ENCODE measurements at regions not wholly inside any gene's neighbourhood (a gene's known extent, or its start where the extent isn't known, plus 50 kb on each side); places are given as distances from the start of the nearest gene placed in this dataset.

DNA sequence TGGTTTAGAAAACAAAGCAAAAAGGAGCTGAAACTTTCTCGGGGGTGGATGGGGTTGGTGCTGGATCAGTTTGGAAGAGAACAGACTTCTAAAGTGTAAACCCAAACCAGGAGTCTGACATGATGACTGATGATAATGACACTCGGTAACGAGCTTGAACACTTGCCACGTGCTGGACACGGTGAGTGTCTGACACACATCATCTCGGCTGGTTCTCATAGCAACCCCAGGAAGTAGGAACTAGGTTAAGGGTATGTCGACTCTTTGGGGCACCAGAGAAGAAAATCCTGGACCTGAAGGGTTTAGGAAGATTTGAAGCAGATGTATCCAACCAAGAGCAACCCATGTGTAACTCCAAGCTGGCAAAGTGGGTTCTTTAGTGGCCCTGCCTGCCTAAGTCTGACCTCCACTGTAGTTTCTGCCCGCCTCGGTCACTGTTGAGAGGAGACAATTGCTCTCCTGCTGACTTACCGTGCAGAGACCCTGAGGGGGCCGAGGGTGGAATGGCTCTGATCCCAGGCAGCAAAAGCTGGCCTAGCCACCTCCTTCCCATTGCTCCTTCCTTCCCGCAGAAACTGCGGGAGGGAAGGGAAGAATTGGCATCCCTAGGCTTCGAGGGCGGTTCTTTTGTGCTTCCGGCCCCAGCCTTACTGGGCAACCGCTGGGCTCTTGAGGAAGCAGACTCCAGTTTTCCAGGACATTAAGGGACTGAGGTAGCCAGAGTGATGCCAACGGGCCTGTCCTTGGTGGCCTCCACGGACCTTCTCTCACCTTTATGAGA, 156.0 kb downstream of the TOMM20 start:
- no peak for DNase-seq

DNA sequence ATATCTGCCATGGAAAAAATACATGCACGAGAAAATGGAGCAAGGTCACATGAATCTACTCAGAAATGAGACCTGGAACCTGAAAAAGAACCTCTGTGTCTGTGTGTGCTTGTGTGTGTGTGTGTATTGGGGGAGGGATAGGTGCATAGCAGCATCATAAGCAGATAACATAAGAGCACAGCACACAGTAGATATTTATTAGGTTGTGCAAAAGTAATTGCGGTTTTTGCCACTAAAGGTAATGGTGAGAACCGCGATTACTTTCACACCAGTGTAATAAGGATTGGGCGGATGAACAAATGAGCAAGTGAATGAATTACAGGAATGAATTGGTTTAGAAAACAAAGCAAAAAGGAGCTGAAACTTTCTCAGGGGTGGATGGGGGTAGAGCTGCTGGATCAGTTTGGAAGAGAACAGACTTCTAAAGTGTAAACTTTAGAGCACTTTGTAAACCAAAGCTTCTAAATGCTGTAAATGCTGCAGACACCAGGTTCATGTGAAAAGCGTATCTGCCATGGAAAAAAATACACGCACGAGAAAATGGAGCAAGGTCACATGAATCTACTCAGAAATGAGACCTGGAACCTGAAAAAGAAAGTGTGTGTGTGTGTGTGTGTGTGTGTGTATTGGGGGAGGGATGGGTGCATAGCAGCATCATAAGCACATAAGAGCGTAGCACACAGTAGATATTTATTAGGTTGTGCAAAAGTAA, 156.9 kb downstream of the TOMM20 start:
- DNase-seq = no peak

DNA sequence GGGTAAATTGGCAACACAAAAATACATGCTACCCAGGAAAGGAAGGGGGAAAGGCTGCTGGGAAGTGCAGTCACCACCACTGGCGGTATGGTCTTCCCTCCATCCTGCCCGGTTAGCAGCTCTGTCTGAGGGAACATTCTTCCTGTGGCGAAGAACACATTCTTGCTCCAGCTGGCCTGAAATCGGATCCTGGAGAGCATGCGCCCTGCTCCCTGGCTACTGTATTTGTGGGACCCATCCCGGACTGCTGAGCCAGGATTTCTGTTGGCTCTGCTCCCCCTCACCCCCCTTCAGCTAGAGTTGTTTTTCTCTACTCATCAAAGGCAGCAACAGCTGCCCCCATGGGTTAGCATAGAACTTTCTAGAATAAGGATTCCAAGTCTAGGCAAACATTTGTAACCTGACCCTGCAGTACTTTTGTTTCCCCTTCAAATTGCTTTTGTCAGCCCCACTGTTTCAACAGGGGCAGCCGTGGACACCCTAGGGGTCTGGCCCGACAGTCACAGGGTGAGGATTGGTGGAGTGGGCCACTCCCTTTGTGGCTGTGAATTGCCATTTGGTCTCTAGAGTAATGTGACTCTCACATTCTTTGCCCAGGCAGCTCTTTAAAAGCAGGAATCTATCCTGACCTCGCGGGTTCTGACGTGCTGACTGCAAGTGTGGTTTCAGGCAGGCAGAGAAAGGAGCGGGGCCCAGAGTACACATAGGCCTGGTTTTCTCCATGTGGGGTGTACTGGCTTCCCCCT, 157.7 kb downstream of the TOMM20 start:
- no peak for DNase-seq

DNA sequence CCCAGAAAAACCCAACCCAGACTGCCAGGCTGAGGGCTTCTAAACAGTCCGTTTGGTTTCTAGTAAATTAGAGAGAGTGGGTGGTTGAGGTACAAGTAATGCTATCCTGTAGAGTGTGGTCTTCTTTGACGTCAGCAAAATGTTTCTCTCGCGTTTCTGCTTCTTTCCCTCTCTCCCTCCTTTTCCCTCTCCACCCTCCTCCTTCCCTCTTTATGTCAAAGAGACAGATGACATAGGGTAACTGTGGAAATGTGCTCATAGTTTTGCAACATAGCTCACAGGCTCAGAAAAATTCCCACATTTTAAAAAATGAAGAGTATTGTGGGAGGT, 158.3 kb downstream of the TOMM20 start:
- DNase-seq = no peak

DNA sequence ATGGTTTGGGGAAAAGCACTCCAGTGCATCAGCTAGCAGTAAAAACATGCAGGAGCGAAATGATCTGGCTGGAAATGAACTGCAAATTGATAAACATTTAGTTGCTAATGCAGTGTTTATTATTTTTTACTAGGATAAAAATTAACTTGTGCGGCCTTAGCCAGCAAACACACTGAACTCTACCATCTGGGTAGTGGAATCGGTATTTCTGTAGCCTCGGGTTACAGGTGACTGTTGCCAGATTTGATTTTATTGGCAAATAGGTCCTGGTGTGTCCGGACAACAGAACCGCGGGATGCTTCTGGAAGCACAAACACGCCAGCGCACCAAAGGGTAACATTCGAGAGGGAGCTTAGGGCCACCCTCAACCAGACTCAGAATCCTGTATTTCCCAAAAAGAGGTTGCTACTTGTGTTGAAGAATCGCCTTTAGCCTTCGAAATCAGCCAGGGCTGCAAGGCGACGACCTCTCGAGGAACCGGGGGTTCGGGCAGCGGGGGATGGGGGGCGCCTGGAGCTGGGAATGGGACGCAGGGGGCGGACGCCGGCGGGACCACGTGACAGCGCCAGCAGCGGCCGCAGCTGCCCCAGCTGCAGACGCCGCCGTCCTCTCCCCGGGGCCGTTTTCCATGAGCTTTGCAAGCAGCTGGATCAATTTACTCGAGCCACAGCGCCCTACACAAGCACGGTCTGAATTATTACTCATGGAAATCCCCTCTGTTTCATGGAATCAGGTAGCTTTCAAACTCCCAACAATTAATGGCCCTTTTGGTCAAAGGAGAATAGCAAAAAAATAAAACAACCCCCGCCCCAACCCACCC, 158.8 kb downstream of the TOMM20 start:
- no peak for DNase-seq

DNA sequence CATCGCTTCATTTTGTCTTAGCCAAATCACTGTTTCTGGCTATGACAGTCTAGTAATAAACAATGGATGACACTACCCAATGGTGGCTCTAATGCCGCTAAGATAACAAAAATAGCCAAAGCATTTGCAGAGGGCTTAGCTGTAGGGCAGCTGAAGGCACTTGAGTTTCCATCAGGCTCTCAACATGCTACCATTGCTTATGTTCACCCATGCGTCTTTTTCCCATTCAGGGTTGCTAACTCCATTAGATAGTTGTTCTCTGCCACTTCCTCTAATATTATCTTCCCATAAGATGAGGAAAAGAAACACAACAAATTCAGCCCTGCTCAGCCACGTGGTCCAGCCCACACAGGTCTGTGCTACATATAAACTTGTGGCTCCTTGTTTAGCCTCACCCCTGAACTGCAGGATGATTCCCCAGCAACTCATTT, 159.6 kb downstream of the TOMM20 start:
- DNase-seq = no peak

DNA sequence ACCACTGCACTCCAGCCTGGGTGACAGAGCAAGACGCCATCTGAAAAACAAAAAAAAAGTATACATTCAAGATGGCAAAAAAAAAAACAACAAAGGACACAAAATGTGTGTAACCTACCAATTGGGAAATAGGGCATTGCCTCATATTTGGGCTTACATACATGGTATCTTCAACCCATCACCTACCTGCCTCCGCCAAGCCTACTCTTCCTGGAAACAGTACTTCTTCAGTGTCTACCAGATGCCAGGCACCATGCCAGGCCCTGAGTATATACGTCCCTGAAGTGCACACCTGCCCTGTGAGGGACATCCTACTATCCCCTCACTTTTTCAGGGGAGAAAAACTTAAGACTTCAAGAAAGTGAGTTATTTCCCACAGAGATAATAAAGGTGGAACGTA, 160.2 kb downstream of the TOMM20 start:
- DNase-seq = no peak

DNA sequence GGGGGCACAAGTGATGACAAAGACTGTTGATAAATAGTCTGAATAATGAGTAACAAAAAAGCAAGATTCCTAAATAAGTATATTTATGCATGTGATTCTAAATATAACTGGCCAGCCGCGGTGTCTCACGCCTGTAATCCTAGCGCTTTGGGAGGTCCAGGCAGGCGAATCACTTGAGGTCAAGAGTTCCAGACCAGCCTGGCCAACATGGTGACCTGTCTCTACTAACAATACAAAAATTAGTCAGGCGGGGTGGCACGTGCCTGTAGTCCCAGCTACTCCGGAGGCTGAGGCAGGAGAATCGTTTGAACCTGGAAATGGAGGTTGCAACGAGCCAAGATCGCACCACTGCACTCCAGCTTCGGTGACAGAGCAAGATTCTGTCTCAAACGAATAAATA, 161.5 kb downstream of the TOMM20 start:
- no peak for DNase-seq

DNA sequence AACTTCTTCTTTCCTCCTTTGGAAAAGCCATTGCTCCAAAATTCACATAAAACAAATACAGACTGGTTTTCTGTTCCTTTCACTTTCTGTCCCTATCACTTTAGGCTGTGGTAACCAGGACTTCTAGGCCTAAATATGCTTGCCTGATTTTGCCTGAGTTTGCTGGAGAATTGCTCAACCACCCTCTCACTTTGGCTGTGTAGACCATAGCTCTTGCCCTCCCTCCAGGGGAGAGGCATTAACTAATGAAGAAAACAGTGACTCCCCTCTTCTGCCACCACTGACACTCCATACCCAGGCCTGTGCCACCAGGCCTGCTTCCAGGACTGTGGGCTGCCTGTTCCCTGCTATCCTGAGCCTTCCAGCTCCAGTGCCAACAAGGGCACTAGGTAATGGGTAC, 163.5 kb downstream of the TOMM20 start:
- no peak for DNase-seq

DNA sequence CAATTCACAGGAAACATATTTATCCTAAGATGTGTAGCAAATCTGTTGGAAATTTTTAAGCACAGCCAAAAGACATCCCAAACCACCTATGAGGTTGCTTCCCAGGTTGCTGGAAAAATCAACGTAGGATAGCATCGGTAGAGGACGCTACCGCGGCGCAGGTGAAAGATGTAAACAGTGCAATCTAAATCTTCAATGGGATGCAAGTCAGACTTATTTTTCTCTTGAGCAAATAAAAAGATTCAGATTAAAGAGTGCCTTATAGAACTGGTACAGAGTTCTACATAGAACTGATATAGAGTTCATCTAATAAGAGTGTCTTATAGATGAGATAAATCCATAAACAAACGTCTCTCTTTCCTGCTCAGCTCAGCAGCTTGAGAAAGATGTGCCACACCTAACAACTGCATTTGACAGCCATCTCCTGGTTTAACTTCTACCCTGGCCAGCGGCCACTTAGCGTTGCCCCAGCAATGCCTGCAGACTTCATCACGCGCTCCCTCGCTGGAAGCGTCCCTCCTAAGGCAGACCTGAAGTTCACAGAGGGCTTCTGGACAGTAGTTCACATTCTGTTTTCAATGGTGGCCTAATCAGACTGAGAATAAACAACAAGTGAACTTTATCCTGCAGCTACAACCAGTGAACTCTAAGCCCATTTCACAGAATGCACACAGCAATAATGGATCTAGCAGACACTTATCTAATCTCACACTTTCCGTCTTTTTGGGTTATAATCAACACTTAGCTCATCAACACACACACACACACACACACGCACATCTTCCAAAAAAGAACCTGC, 164.5 kb downstream of the TOMM20 start:
- no peak for DNase-seq

DNA sequence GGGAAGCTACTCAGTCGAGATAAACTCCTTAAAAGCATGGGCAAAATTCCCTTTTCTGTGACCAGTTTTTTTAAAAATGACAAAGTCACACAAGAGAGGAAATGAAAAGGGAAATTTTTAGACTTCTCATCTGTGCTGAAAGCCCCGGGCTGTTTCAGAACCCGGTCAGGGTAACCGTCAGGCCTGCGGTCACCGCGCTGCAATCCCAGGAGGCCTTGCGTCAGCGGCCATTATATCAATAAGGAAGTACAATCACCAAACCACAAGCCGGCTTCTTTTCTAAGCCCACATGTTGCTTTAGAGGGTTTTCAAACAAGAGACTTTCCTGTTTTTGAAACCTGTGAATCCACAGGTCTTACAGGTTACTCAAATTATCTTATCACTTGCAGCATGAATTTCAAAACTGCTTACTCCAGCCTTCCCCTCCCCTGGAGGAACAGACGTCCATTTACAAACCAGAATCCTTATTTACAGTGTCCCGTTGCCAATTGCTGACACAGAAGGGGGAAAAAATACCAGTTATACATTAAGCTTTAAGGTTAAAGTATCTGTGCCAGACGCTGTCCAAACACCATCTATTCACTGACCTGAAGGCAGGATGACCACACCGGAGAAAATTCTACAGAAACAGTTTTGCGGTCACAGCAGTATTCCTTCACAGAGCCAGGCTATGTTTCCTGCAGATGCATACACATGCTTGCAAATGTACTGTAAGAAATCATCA, 165.3 kb downstream of the TOMM20 start:
- DNase-seq = peak; percentile 74

DNA sequence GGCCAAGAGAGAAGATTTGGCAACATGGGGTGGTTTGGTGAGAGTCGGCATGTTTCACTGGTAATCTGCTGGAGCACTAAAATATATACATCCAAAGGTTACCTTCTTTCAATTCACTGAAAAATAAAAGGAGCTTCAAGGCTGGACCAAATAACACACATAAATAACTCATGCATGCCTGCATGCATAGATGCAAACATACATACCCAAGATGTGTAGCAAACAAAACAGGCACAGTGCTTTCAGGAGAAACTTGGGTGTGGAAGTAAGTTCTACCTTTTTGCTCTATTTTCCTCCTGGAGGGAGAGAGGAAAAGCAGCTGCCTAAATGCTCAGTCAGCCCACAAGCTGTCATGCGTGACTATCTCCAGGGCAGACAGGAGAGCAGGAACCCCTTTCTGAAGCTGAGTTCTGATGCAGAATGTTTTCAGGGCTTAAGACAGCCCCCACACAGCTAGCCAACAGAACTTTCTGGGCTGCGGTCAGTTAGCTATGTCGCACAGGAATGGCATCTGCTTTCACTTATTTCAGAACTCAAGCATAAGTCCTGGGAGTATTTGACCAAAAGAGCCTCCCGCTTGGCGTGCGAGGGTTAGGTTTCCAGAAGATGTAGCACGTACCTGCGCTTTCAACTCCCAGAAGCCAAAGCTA, 166.2 kb downstream of the TOMM20 start:
- DNase-seq = no peak

DNA sequence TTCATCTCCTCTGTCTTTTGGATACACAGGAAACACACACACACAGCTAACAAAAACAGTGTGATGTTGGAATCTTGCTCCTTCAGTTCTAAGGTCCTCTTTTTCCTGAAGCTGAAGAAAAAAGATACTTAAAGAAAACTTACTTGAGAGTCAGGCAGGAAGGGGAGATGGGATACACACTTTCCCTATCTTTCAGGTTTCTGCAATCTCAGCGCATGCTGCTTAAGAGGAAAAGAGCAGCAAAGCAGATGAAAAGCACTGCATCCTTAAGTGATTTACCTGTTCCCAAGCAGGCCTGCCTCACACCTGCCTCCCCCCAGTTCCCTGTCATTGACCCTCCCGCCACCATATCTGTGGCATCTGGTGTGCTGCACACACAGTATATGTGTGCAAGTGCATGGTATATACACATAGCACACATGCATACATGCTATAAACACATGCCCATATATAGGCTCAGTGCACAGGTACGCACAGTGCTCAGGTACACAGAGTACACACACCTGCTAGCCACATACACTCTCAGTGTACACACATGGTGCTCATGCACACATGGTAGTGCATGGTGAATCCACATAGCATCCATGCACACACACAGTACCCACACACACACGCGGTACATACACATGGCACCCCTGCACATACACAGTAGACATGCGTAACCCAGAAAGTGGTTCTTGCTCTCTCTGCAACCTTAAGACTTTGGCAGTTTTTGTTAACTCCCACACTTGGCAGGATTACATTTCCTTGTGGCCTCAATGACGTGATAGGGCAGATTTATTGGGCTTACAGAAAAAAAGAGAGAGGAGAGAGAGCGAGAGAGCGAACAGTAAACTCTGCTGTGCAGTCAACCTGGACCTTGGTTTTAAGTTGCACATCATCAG, 166.9 kb downstream of the TOMM20 start:
- DNase-seq = no peak

DNA sequence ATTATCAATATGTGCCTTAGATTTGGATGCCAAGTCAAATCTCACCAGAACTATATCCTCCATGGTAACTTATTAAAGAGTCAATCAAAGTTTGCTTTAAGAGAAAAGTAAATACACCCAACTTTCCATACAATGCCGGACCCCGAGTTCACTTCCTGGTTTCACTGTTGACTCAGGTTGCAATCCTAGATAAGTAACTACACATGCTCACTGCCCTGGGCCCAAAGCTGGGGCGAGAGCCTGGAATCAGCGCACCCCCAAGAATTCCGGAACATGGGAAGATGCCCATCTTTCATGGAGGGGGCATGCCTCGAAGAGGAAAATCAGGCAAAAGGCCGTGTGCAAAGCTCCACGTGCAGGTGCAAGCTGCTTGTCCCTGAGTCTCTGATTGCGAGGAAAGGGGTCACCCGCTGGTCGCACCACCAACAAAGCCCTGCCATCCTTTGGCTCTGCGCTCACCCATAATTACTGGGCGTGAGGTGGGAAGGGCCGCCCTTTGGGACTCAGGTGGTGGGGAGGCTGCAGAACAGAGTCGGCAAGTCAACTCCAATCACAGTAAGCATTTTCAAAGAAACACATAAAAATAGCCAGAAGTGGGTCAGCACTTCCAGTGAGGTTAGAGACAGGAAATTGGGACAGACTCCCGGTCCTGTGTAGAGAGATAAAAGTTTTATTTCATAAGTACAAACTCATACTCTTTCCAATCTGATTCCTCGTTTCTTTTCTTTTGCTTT, 167.7 kb downstream of the TOMM20 start:
- no peak for DNase-seq

DNA sequence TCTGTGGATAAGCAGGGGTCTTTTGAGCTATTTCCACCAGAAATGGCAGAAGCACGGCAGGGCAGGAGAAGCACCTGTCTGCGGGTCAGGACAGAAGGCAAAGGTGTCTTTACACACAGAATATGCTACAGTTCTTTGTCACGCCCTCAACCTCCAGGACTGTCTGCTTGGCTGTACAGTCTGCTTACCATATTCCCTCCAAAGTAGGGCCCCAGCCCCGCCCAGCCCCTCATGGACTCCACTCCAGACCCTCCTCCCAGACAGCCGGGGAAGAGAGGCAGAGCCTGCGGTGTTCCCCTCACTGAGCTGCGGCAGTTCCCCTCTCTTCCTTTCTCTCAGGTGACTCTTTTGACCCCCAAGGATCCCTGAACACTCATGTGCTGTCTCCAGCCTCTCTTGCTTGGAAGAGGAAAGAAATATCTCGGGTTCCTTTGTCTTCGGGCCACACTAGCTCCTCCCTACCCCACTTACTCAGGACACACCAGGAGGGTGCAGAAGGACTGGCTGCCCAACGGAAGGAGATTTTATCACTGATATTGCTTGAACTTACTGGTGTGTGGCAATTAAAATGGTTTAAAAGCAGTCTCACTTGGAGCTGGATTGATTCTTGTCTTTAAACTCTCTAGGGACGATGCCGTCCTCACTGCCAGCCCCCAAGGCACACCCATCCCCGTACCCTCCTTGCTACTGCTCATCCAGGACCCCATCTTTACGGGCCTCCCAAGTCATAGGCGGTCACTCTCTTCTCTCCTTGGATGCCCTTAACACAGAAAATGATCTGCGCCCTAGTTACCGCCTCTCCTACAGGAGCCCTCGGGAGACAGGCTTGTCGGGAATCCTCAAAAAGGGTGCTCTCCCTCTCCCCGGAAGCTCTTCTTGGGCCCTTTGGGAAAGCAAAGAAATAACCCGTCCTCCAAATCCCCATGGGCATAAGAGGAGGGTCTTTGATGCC, 169.7 kb downstream of the TOMM20 start:
- DNase-seq = no peak

DNA sequence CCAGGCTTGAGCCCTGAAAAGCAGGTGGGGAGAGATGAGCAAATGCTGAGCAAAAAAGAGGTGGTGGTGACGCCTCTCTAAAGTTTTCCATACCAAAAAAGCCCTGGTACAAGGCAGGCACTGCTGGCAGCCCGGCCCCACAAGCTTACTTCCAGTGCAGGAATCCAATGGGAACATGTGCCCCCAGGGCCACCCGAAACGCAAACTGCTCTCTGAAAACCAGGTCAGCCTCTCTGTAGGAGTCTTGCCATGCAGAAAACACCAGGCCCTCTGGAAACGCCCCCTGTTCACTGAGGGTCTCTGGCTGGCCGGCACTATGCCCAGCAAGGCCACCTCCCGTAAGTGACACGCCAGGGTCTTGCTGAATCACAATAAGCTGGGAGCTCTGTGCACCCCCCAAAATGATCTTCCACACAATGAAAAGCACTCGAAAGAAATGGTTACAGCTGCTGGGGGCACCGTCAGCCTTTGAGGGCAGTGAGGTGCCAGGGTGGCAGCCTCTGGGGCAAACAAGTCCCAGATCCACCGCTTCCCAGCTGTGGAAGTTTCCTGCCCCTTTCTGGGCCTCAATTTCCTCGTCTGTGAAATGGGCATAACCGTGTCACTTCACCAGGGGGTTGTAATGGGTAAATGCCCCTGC, 170.5 kb downstream of the TOMM20 start:
- DNase-seq = no peak

DNA sequence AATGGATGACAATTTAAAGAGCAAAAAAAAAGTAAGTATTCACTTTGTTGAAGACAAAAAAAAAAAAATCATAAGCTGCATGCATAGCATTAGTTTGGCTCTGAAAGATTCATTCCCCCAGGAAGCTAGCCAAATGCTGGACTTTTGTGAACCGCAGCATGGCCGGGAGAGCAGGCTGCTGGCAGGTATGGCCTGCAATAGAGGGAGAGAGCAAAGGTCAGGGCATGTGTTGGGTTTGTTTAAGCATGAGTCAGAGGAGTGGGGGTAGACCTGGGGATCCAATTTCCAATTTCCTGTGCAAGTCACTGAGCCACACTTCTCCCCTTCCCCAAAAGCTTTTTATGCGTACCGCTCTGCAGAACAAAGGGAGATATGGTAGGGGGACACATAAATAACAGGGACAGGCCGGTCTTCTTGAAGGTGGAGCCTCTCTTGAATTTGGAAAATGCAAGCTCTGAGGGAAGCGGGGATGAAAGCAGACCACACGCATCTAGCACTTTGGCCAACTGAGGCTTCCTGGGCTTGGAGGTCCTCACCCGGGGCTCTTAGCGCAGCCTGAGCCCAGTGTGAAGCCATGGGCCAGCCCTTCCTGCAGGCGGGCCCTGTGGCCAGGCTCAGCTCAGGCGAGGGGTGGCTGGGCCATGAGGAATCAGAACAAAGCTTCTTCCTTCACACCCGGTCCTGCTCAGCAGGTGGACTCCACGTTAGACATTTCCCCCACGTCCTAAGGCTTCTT, 171.1 kb downstream of the TOMM20 start:
- DNase-seq = no peak
